Smooth muscle cell (in vitro differentiated cells): ENCODE measurements at regions not wholly inside any gene's neighbourhood (a gene's known extent, or its start where the extent isn't known, plus 50 kb on each side); places are given as distances from the start of the nearest gene placed in this dataset.

Experiments
- DNase-seq: peaks from one replicate; lab custom pipeline; 2025; ENCODE audit not compliant: unreplicated experiment; lab: John Stamatoyannopoulos, UW
- H2AFZ ChIP-seq: fragments of 200-600 bp; sonication (generic); 2 replicates; pipeline ENCODE4 v1.6.0; 2016; ENCODE audit warnings: antibody characterized with exemption, low read depth, mild to moderate bottlenecking
- H3F3A ChIP-seq: fragments of 200-600 bp; sonication (generic); 2 replicates; pipeline ENCODE4 v1.6.0; 2017; ENCODE audit warnings: antibody characterized with exemption, low read depth
- H3K27ac ChIP-seq: fragments of 200-600 bp; sonication (generic); 2 replicates; pipeline ENCODE4 v1.5.1; 2016; ENCODE audit warnings: low read depth, mild to moderate bottlenecking
- H3K27me3 ChIP-seq: fragments of 200-600 bp; sonication (generic); 2 replicates; pipeline ENCODE4 v1.6.1; 2016; ENCODE audit warnings: low read depth, mild to moderate bottlenecking
- H3K36me3 ChIP-seq: fragments of 200-600 bp; sonication (generic); 2 replicates; pipeline ENCODE4 v1.5.1; 2016; ENCODE audit warnings: low read depth
- H3K4me1 ChIP-seq: fragments of 200-600 bp; sonication (generic); 2 replicates; pipeline ENCODE4 v1.5.1; 2016; ENCODE audit warnings: low read depth
- H3K4me2 ChIP-seq: fragments of 200-600 bp; sonication (generic); 2 replicates; pipeline ENCODE4 v1.6.0; 2016; ENCODE audit warnings: mild to moderate bottlenecking
- H3K4me3 ChIP-seq: fragments of 200-600 bp; sonication (generic); 2 replicates; pipeline ENCODE4 v1.5.1; 2016; ENCODE audit warnings: mild to moderate bottlenecking
- H3K79me2 ChIP-seq: fragments of 200-600 bp; sonication (generic); 2 replicates; pipeline ENCODE4 v1.6.0; 2016; ENCODE audit warnings: low read depth, mild to moderate bottlenecking
- H3K9ac ChIP-seq: fragments of 200-600 bp; sonication (generic); 2 replicates; pipeline ENCODE4 v1.6.0; 2016; ENCODE audit warnings: low read depth
- H3K9me3 ChIP-seq: fragments of 200-600 bp; sonication (generic); replicated peaks from 2 replicates; pipeline ENCODE4 v1.5.1; 2016; ENCODE audit warnings: low read depth
- H4K20me1 ChIP-seq: fragments of 200-600 bp; sonication (generic); 2 replicates; pipeline ENCODE4 v1.6.0; 2016; ENCODE audit warnings: low read depth
- CTCF ChIP-seq: fragments of 200-600 bp; sonication (generic); IDR thresholded peaks from 2 replicates; pipeline ENCODE4 v1.5.1; 2017; ENCODE audit warnings: borderline replicate concordance, mild to moderate bottlenecking, antibody characterized with exemption; ENCODE audit not compliant: insufficient read depth, poor library complexity, severe bottlenecking
- WGBS: methylation state at CpG from one replicate; pipeline ENCODE4 v1.1.7; 2016; ENCODE audit warnings: low lambda C conversion rate; 5-methylcytosine and 5-hydroxymethylcytosine counted together

GRCh38 chr22:48265000-48265625 is 1502.7 kb downstream of the TBC1D22A start:
- WGBS: 95% methylated on average over 34 of the region's 34 CpGs
- H3K4me2 ChIP-seq: no peak overlapping the region
- H3K27ac ChIP-seq: no peak overlapping the region
- H4K20me1 ChIP-seq: no peaks in the 10 kb centered on the region
- no peaks in the 10 kb centered on the region for H3K9me3 ChIP-seq
- H3K36me3 ChIP-seq: no peaks in the 10 kb centered on the region
- H3K27me3 ChIP-seq: peaks cover 3% of the 10 kb centered on the region
- H3F3A ChIP-seq: no peaks in the 10 kb centered on the region
- DNase-seq: no peak
- TF ChIP-seq CTCF: no peak
- H2AFZ ChIP-seq: no peak overlapping the region
- no peaks in the 10 kb centered on the region for H3K79me2 ChIP-seq
- H3K4me1 ChIP-seq: no peaks in the 10 kb centered on the region
- H3K4me3 ChIP-seq: no peak overlapping the region
- H3K9ac ChIP-seq: no peak overlapping the region

GRCh38 chr22:48264586-48264985 is 1502.1 kb downstream of the TBC1D22A start:
- Histone ChIP-seq H3K9me3 (no peaks in the 10 kb centered on the region), H3K4me2 (no peak overlapping the region), H3K36me3 (no peaks in the 10 kb centered on the region)

GRCh38 chr22:48263791-48264351 is 1501.4 kb downstream of the TBC1D22A start:
- Histone ChIP-seq H3K27ac (no peak overlapping the region), H3K36me3 (no peaks in the 10 kb centered on the region), H3K4me2 (no peak overlapping the region), H3K4me1 (no peaks in the 10 kb centered on the region), H4K20me1 (no peaks in the 10 kb centered on the region), H3K4me3 (no peak overlapping the region), H3K9me3 (no peaks in the 10 kb centered on the region), H3F3A (no peaks in the 10 kb centered on the region), H3K27me3 (peaks cover 3% of the 10 kb centered on the region), H3K9ac (no peak overlapping the region), H2AFZ (no peak overlapping the region), H3K79me2 (no peaks in the 10 kb centered on the region)
- TF ChIP-seq CTCF: no peak
- WGBS: 94% methylated on average over 11 of the region's 11 CpGs
- no peak for DNase-seq

More at GRCh38 chr22:48264586-48264985, 1502.1 kb downstream of the TBC1D22A start:
- DNase-seq: no peak
- H3K27ac ChIP-seq: no peak overlapping the region
- no peak for TF ChIP-seq CTCF
- H3K9ac ChIP-seq: no peak overlapping the region
- no peaks in the 10 kb centered on the region for H3F3A ChIP-seq
- no peak overlapping the region for H2AFZ ChIP-seq
- H3K4me3 ChIP-seq: no peak overlapping the region
- H4K20me1 ChIP-seq: no peaks in the 10 kb centered on the region
- H3K4me1 ChIP-seq: no peaks in the 10 kb centered on the region
- WGBS: 93% methylated on average over 14 of the region's 14 CpGs
- no peaks in the 10 kb centered on the region for H3K79me2 ChIP-seq
- H3K27me3 ChIP-seq: peaks cover 3% of the 10 kb centered on the region

GRCh38 chr22:48263431-48263765 is 1500.9 kb downstream of the TBC1D22A start:
- Histone ChIP-seq H3K9ac (no peak overlapping the region), H3F3A (no peaks in the 10 kb centered on the region), H3K79me2 (no peaks in the 10 kb centered on the region), H3K4me3 (no peak overlapping the region), H3K4me2 (no peak overlapping the region), H3K4me1 (no peaks in the 10 kb centered on the region), H3K27ac (no peak overlapping the region), H2AFZ (no peak overlapping the region), H3K36me3 (no peaks in the 10 kb centered on the region), H4K20me1 (no peaks in the 10 kb centered on the region), H3K27me3 (peaks cover 3% of the 10 kb centered on the region), H3K9me3 (no peaks in the 10 kb centered on the region)
- no peak for TF ChIP-seq CTCF
- 83% methylated on average over 7 of the region's 7 CpGs for WGBS
- no peak for DNase-seq
